GM12801 (cell line): ENCODE measurements at regions not wholly inside any gene's neighbourhood (a gene's known extent, or its start where the extent isn't known, plus 50 kb on each side); places are given as distances from the start of the nearest gene placed in this dataset.

Source experiments
- CTCF ChIP-seq: IDR thresholded peaks from one replicate; pipeline ENCODE4 v1.5.1; 2011; ENCODE audit warnings: control low read depth; ENCODE audit not compliant: insufficient read length; ENCODE audit errors: extremely low read depth

- no peak for TF ChIP-seq CTCF
These were observed 393.1 kb upstream of the RGS6 start for GRCh38 chr14:71538938-71539649.

- no peak for TF ChIP-seq CTCF
These were observed 392.5 kb upstream of the RGS6 start for GRCh38 chr14:71539650-71540285.

- no peak for TF ChIP-seq CTCF
These were observed 391.0 kb upstream of the RGS6 start for GRCh38 chr14:71541271-71541670.

- no peak for TF ChIP-seq CTCF
These were observed 390.1 kb upstream of the RGS6 start for GRCh38 chr14:71541973-71542690.

- no peak for TF ChIP-seq CTCF
These were observed 382.7 kb upstream of the RGS6 start for GRCh38 chr14:71549421-71550050.

- TF ChIP-seq CTCF, result no peak
These were observed 381.9 kb upstream of the RGS6 start for GRCh38 chr14:71550367-71550766.

- no peak for TF ChIP-seq CTCF
These were observed 380.8 kb upstream of the RGS6 start for GRCh38 chr14:71551291-71551950.
